ENCODE measurements at regions not wholly inside any gene's neighbourhood (a gene's known extent, or its start where the extent isn't known, plus 50 kb on each side); places are given as distances from the start of the nearest gene placed in this dataset.

DNA sequence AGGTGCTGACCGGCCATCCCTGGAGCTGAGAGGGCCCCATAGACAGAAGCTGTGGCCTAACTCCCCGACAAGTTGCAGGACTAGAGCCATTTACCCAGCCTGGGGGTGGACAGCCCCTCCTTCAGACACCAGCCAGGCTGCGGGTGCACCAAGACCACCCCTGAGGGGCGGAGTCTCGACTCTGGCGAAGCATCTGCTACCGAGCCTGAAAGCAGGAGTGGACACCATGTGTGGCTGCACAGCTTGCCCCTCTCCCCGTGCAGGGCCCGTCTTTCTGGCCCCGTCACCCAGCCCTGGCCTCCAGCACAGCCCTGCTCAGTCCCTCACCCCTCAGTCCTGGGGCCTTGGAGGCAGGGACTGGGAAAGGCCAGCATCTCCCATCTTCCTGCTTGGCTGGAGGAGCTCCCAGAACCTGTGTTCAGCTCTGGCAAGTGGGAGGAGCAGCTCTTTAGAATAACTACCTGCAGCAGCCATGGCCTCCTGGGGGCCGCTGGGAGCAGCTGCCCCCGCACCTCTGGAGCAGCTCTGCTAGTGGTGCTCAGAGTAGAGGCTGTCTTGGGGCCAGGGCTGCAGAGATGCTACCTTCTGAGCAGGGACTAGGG is 275.8 kb downstream of the NDUFA10 start:
- H3K4me3 ChIP-seq (replicated peaks in 1 of 3; ENCODE audit: low read depth in 2 of 3, low read length in 3 of 3): no peak overlapping the region
- peaks cover 23 to 34% of the 10 kb centered on the region in 2 donors for H3K4me1 ChIP-seq (ENCODE audit: control insufficient read depth in 1 of 2, insufficient read depth in 2 of 2, low read length in 2 of 2)
- no peak overlapping the region for H3K4me2 ChIP-seq (replicated peaks; ENCODE audit: extremely low read depth, low read length, poor library complexity, severe bottlenecking)
- Mint-ChIP-seq H3K9me3 (peaks cover 0 to 4% (median 0%) of the 10 kb centered on the region in 7 donors), H3K36me3 (no peaks in the 10 kb centered on the region), H3K4me1 (peaks cover 31% of the 10 kb centered on the region), H3K27ac (no peak overlapping the region), H3K27me3 (ENCODE audit: low read depth in 3 of 3) (peaks cover 0 to 8% (median 6%) of the 10 kb centered on the region in 3 donors), H3K4me3 (no peak overlapping the region)
- no peaks in the 10 kb centered on the region for H3K9me3 ChIP-seq (replicated peaks in 1 of 2; ENCODE audit: control insufficient read depth in 1 of 2, insufficient read depth in 1 of 2, low read length in 2 of 2)
- no peaks in the 10 kb centered on the region for H3K79me2 ChIP-seq (ENCODE audit: insufficient read depth, low read length)
- no peak overlapping the region for H2AFZ ChIP-seq (ENCODE audit: insufficient read depth, low read depth, low read length, poor library complexity, severe bottlenecking)
- intact Hi-C loops (cut with micrococcal nuclease): no loop called here
- H4K20me1 ChIP-seq (ENCODE audit: insufficient read depth, low read length): no peaks in the 10 kb centered on the region
- no peaks in the 10 kb centered on the region for H3K27me3 ChIP-seq (ENCODE audit: control insufficient read depth in 2 of 2, insufficient read depth in 2 of 2, low read length in 2 of 2)
- DNase-seq: no peak
- H3K36me3 ChIP-seq (replicated peaks in 1 of 2; ENCODE audit: control insufficient read depth in 1 of 2, insufficient read depth in 2 of 2, low read length in 2 of 2): no peaks in the 10 kb centered on the region
- TF ChIP-seq, protein P1, sequence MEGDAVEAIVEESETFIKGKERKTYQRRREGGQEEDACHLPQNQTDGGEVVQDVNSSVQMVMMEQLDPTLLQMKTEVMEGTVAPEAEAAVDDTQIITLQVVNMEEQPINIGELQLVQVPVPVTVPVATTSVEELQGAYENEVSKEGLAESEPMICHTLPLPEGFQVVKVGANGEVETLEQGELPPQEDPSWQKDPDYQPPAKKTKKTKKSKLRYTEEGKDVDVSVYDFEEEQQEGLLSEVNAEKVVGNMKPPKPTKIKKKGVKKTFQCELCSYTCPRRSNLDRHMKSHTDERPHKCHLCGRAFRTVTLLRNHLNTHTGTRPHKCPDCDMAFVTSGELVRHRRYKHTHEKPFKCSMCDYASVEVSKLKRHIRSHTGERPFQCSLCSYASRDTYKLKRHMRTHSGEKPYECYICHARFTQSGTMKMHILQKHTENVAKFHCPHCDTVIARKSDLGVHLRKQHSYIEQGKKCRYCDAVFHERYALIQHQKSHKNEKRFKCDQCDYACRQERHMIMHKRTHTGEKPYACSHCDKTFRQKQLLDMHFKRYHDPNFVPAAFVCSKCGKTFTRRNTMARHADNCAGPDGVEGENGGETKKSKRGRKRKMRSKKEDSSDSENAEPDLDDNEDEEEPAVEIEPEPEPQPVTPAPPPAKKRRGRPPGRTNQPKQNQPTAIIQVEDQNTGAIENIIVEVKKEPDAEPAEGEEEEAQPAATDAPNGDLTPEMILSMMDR (IDR thresholded peaks at IDR 0.05): no peak
- 96% methylated on average over 11 of the region's 12 CpGs for WGBS (ENCODE audit: insufficient coverage)
- no peak overlapping the region for H3K27ac ChIP-seq (ENCODE audit: low read depth in 1 of 2, low read length in 2 of 2)
- no peak overlapping the region for H3K9ac ChIP-seq (ENCODE audit: insufficient read depth, low read length, poor library complexity, severe bottlenecking)

DNA sequence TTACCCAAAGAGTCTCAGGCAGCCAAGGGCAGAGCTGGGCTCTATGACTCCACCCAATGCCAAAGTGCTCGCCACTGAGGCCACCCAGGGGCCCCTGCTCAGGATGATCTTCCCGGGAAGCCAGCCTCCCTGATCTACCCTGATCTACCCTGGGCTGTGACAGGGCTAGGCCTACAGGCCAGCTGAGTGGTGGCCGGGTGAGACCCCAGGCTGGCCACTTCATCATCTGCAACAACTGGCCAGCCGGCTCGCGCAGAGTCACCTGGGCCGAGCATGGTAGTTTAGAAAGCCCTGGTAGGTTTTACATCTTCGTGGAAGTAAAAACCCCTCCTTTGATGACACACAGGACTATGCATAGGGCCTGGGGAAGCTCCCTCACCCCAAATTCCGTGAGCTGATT is 276.3 kb downstream of the NDUFA10 start:
- H3K27me3 Mint-ChIP-seq (ENCODE audit: low read depth in 3 of 3): peaks cover 0 to 8% (median 6%) of the 10 kb centered on the region in 3 donors
- Histone ChIP-seq H3K4me3 (replicated peaks in 1 of 3; ENCODE audit: low read depth in 2 of 3, low read length in 3 of 3) (no peak overlapping the region), H3K4me1 (ENCODE audit: control insufficient read depth in 1 of 2, insufficient read depth in 2 of 2, low read length in 2 of 2) (peaks cover 23 to 34% of the 10 kb centered on the region in 2 donors), H3K9me3 (replicated peaks in 1 of 2; ENCODE audit: control insufficient read depth in 1 of 2, insufficient read depth in 1 of 2, low read length in 2 of 2) (no peaks in the 10 kb centered on the region), H3K36me3 (replicated peaks in 1 of 2; ENCODE audit: control insufficient read depth in 1 of 2, insufficient read depth in 2 of 2, low read length in 2 of 2) (no peaks in the 10 kb centered on the region), H3K27me3 (ENCODE audit: control insufficient read depth in 2 of 2, insufficient read depth in 2 of 2, low read length in 2 of 2) (no peaks in the 10 kb centered on the region), H3K79me2 (ENCODE audit: insufficient read depth, low read length) (no peaks in the 10 kb centered on the region), H2AFZ (ENCODE audit: insufficient read depth, low read depth, low read length, poor library complexity, severe bottlenecking) (no peak overlapping the region), H3K27ac (ENCODE audit: low read depth in 1 of 2, low read length in 2 of 2) (no peak overlapping the region), H3K4me2 (replicated peaks; ENCODE audit: extremely low read depth, low read length, poor library complexity, severe bottlenecking) (no peak overlapping the region), H3K9ac (ENCODE audit: insufficient read depth, low read length, poor library complexity, severe bottlenecking) (no peak overlapping the region), H4K20me1 (ENCODE audit: insufficient read depth, low read length) (no peaks in the 10 kb centered on the region)
- H3K9me3 Mint-ChIP-seq: peaks cover 0 to 4% (median 0%) of the 10 kb centered on the region in 7 donors
- H3K4me1 Mint-ChIP-seq: peaks cover 31% of the 10 kb centered on the region
- H3K36me3 Mint-ChIP-seq: no peaks in the 10 kb centered on the region
- TF ChIP-seq, protein P1 (IDR thresholded peaks at IDR 0.05): no peak
- no peak for DNase-seq
- intact Hi-C loops (cut with micrococcal nuclease): no loop called here
- H3K4me3 Mint-ChIP-seq: no peak overlapping the region
- H3K27ac Mint-ChIP-seq: no peak overlapping the region
- 96% methylated on average over 6 of the region's 9 CpGs for WGBS (ENCODE audit: insufficient coverage)
